ENCODE measurements at regions not wholly inside any gene's neighbourhood (a gene's known extent, or its start where the extent isn't known, plus 50 kb on each side); places are given as distances from the start of the nearest gene placed in this dataset.

GRCh38 chr7:67773081-67773480 is 776.4 kb downstream of the TYW1 start:
- no peak for DNase-seq

GRCh38 chr7:67777119-67777518 is 780.5 kb downstream of the TYW1 start:
- DNase-seq = no peak

- DNase-seq = no peak
Observed at GRCh38 chr7:67781841-67782240, 785.2 kb downstream of the TYW1 start.

GRCh38 chr7:67786021-67786420 is 789.4 kb downstream of the TYW1 start:
- no peak for DNase-seq

- DNase-seq = no peak
Observed at GRCh38 chr7:67788669-67789068, 792.0 kb downstream of the TYW1 start.

- DNase-seq = no peak
Observed at GRCh38 chr7:67791918-67792317, 795.3 kb downstream of the TYW1 start.

GRCh38 chr7:67794544-67794943 is 797.9 kb downstream of the TYW1 start:
- DNase-seq = no peak

GRCh38 chr7:67803789-67804188 is 807.2 kb downstream of the TYW1 start:
- DNase-seq = no peak

GRCh38 chr7:67805921-67806471 is 809.4 kb downstream of the TYW1 start:
- DNase-seq = no peak

GRCh38 chr7:67807826-67808225 is 811.2 kb downstream of the TYW1 start:
- DNase-seq = no peak

- no peak for DNase-seq
Observed at GRCh38 chr7:67809586-67809985, 813.0 kb downstream of the TYW1 start.

- no peak for DNase-seq
Observed at GRCh38 chr7:67813621-67814292, 817.1 kb downstream of the TYW1 start.

- DNase-seq = no peak
Observed at GRCh38 chr7:67817481-67817880, 820.8 kb downstream of the TYW1 start.

GRCh38 chr7:67821116-67821515 is 824.5 kb downstream of the TYW1 start:
- no peak for DNase-seq

- DNase-seq = no peak
Observed at GRCh38 chr7:67823345-67823744, 826.7 kb downstream of the TYW1 start.

GRCh38 chr7:67825356-67825755 is 828.7 kb downstream of the TYW1 start:
- peak in 1 of 2 experiments; percentile 57 for DNase-seq

- no peak for DNase-seq
Observed at GRCh38 chr7:67841896-67842295, 845.3 kb downstream of the TYW1 start.

GRCh38 chr7:67842571-67842970 is 845.9 kb downstream of the TYW1 start:
- DNase-seq = no peak

GRCh38 chr7:67843001-67843565 is 846.5 kb downstream of the TYW1 start:
- DNase-seq = peak in 1 of 2 experiments; percentile 63

GRCh38 chr7:67843615-67844014 is 847.0 kb downstream of the TYW1 start:
- DNase-seq = no peak

GRCh38 chr7:67847092-67847787 is 850.6 kb downstream of the TYW1 start:
- no peak for DNase-seq

- peak in 1 of 2 experiments; percentile 17 for DNase-seq
Observed at GRCh38 chr7:67854221-67855178, 857.9 kb downstream of the TYW1 start.

- DNase-seq = no peak
Observed at GRCh38 chr7:67855322-67855721, 858.7 kb downstream of the TYW1 start.
